Activated CD4-positive, alpha-beta memory T cell treated with anti-CD3 and anti-CD28 coated beads, Interleukin-2, amount 10 ng/mL, durations not matched to agents 7 days and 5 days (primary cell): ENCODE measurements at regions not wholly inside any gene's neighbourhood (a gene's known extent, or its start where the extent isn't known, plus 50 kb on each side); places are given as distances from the start of the nearest gene placed in this dataset.

ENCODE experiments used
- CTCF ChIA-PET: fragments of 350-600 bp; sonication (Branson Sonifier 250); formaldehyde crosslinking; loops from one replicate; lab custom pipeline; 2021; ENCODE audit warnings: antibody characterized with exemption, inconsistent platforms; lab: Charles Lee
- POLR2A ChIA-PET: fragments of 350-600 bp; sonication (Branson Sonifier 250); formaldehyde crosslinking; loops from one replicate; lab custom pipeline; 2021; ENCODE audit warnings: antibody characterized with exemption; lab: Charles Lee
- DNase-seq: peaks from one replicate; pipeline ENCODE4 v3.0.0-alpha.2; 2020
- H3K27ac Mint-ChIP-seq: one replicate; pipeline ENCODE4 v1.8.0; 2021; ENCODE audit warnings: mild to moderate bottlenecking, mixed read lengths
- H3K27me3 Mint-ChIP-seq: one replicate; pipeline ENCODE4 v1.8.0; 2021; ENCODE audit warnings: mixed read lengths
- H3K36me3 Mint-ChIP-seq: one replicate; pipeline ENCODE4 v1.8.0; 2021; ENCODE audit warnings: low read depth, mixed read lengths
- H3K4me1 Mint-ChIP-seq: one replicate; pipeline ENCODE4 v1.8.0; 2021; ENCODE audit warnings: mixed read lengths
- H3K4me3 Mint-ChIP-seq: one replicate; pipeline ENCODE4 v1.8.0; 2021; ENCODE audit warnings: mild to moderate bottlenecking, mixed read lengths
- H3K9me3 Mint-ChIP-seq: one replicate; pipeline ENCODE4 v1.8.0; 2021; ENCODE audit warnings: mixed read lengths

DNA sequence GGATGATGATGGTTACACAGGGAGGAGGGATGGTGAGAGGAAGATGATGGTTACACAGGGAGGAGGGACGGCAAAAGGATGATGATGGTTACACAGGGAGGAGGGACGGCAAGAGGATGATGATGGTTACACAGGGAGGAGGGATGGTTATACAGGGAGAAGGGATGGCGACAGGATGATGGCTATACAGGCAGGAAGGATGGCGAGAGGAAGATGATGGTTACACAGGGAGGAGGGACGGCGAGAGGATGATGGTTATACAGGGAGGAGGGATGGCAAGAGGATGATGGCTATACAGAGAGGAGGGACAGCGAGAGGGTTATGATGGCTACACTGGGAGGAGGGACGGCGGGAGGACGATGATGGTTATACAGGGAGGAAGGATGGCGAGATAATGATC is 64.1 kb upstream of the FCN1 start:
- Mint-ChIP-seq H3K27me3 (no peaks in the 10 kb centered on the region), H3K4me1 (no peaks in the 10 kb centered on the region)
- CTCF ChIA-PET, result no interaction called here

DNA sequence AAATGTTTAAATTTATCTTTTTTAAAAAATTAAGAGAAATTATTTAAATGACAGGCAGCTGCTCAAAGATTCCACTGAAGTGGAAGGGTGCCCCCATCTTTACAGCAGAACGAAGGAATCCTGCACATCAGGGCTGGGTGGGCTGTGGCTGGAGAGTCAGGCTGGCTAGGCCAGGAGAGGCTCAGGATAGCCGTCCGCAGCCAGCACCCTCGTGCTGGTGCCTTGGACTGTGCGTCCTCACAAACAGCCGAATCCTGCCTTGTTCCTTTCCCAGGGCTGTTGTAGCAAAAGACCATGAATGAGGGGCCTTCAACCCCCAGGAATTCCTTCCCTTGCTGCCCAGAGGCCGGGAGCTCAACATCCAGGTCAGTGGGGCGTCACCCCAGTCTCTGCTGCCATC is 64.6 kb upstream of the FCN1 start:
- ChIA-PET CTCF (no interaction called here), POLR2A (no interaction called here)
- H3K27me3 Mint-ChIP-seq, result no peaks in the 10 kb centered on the region
- no peak overlapping the region for H3K4me3 Mint-ChIP-seq
- no peak for DNase-seq
- no peaks in the 10 kb centered on the region for H3K36me3 Mint-ChIP-seq
- H3K9me3 Mint-ChIP-seq, result peaks cover 7% of the 10 kb centered on the region
- H3K4me1 Mint-ChIP-seq, result no peaks in the 10 kb centered on the region
- no peak overlapping the region for H3K27ac Mint-ChIP-seq

More for the DNA sequence above, 64.1 kb upstream of the FCN1 start:
- POLR2A ChIA-PET, result no interaction called here
- H3K27ac Mint-ChIP-seq, result no peak overlapping the region
- no peak for DNase-seq
- no peaks in the 10 kb centered on the region for H3K36me3 Mint-ChIP-seq
- no peak overlapping the region for H3K4me3 Mint-ChIP-seq
- H3K9me3 Mint-ChIP-seq, result peaks cover 2% of the 10 kb centered on the region

DNA sequence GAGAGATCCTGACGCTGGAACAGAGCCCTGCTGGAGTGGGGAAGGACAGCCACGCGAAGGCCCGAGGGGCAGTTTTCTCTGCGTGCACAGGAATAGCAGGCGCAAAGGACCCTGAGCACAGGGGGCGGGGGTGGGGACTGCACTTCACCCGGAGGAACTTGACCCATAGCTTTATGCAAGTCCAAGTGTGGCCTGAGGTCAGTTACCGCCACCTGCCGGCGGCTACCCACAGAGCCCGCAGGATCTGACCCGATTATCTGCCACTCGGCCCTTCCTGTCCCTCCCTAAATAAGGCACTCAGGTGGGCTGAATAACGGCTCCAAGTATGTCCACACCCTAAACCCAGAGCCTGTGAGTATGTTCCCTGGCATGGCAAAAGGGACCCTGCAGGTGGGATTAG is 65.4 kb upstream of the FCN1 start:
- H3K4me3 Mint-ChIP-seq, result no peak overlapping the region
- H3K4me1 Mint-ChIP-seq, result no peaks in the 10 kb centered on the region
- ChIA-PET POLR2A (no interaction called here), CTCF (no interaction called here)
- no peaks in the 10 kb centered on the region for H3K27me3 Mint-ChIP-seq
- H3K9me3 Mint-ChIP-seq, result peaks cover 8% of the 10 kb centered on the region
- no peak for DNase-seq
- H3K36me3 Mint-ChIP-seq, result no peaks in the 10 kb centered on the region
- H3K27ac Mint-ChIP-seq, result no peak overlapping the region

DNA sequence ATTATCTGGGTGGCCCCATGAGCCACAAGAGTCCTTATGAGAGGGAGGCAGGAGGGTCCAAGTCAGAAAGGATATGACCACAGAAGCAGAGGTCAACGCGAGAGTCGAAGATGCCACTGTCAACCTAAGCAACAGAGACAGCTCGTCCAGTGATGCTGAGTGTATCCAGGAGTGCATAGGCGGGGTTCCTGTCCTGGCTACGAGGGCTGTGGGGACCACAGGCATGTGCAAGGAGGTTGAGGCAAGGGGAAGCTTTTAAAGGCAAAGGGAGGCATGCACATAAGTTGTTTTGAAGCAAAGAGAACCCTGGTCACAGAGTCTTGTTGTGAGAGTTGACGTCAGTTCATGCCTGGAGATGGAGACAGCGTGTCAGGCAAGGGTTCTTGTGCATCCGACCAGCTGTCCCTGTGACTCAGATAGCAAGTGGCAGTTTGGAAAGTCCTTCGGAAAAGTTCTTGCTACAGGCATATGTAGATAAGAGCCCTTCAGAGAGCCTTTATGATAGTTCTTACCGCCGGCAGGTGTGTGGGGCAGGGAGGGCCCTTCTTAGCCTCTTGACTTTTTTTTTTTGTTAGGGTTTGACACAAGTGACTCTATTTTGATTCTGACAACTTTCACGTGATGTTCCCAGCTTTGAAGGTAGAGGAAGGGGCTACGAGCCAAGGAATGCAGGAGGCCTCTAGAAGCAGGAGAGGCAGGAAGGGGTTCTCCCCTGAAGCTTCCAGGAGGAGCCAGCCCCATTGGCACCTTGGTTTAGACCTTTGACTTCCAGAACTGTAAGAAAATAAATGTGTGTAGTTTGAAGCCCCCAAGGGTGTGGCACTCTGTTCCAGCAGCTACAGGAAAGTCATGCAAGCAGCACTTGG is 66.0 kb upstream of the FCN1 start:
- H3K4me3 Mint-ChIP-seq, result no peak overlapping the region
- H3K4me1 Mint-ChIP-seq, result no peaks in the 10 kb centered on the region
- H3K9me3 Mint-ChIP-seq, result peaks cover 9% of the 10 kb centered on the region
- CTCF ChIA-PET, result no interaction called here
- POLR2A ChIA-PET, result no interaction called here
- no peaks in the 10 kb centered on the region for H3K36me3 Mint-ChIP-seq
- H3K27ac Mint-ChIP-seq, result no peak overlapping the region
- no peaks in the 10 kb centered on the region for H3K27me3 Mint-ChIP-seq
- no peak for DNase-seq

DNA sequence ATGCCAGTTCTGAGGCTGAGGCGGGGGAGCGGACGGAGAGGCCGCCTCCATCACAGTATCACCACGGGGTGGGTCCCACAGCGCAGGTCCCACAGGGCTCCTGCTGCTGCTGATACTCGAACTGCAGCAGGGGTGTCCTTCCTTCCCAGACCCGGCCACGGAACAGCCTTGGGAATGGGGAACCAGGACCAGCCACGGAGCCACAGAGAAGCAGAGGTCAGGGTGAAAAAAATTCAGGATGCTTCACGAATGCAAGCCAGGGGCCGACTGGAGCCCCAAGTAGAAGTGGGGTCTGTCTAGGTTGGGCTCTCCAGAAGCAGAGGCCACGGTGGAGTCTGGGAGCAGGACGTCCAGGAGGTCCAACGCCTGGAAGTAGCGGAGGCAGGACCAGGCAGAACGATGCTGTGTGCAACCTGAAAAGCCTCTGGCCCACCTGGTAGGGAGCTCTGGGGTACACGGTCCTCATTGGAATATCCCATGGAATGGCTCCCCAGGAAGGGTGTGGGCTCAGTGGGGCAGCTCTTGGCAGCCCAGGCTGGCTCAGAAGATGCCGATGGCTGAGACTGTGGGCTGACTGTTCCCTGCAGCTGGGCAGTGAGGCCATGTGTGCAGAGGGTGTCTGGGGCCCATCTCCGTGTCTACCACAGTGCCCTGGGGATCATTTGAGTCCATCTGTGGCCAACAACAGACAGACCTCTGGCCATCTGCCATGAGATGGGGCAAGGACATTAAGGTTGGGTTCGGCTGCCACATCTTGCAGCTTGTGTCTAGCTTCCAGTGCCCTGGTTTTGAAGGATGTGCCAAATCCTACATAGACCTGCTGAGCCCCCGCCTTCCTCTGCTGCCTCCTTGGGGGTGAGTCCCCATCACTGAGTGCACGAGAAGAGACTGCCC is 66.9 kb upstream of the FCN1 start:
- no peaks in the 10 kb centered on the region for H3K36me3 Mint-ChIP-seq
- no peak overlapping the region for H3K27ac Mint-ChIP-seq
- H3K4me1 Mint-ChIP-seq, result no peaks in the 10 kb centered on the region
- ChIA-PET CTCF (no interaction called here), POLR2A (no interaction called here)
- no peak overlapping the region for H3K4me3 Mint-ChIP-seq
- H3K9me3 Mint-ChIP-seq, result peaks cover 9% of the 10 kb centered on the region
- no peaks in the 10 kb centered on the region for H3K27me3 Mint-ChIP-seq
- DNase-seq, result no peak

DNA sequence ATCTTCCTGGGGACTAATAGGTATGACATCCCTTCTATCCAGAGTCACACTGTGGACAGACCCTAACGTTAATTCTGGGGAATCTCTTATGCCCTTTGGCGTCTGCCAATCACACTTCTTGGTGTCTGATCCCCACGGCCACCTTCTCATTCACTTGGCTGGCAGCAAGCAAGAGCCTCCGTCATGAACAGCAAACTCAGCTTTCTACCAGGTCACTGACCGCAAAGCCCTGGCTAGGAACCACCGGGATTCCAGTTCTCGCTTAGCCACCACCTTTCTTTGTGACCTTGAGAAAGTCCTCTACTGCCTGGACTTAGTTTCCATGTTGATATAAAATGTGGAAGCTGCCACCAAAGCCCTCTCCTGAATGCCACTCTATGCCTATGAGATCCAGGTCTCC is 67.7 kb upstream of the FCN1 start:
- POLR2A ChIA-PET, result no interaction called here

DNA sequence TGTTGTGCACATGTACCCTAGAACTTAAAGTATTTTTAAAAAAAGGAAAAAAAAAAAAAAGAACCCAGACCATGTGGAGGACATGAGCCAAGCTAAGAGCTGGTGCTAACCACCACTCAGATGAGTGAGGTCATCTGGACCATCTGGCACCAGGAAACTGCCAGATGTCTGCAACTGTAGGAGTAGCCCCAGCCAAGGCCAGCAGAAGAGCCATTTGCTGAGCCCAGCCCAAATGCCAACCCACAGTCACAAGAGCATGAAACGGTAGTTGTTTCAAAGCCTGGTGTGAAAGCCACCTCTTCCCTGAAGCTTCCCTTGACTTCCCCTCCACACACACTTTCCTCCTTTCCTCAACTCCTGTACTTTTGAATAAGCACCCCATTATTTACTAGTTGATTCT is 69.2 kb upstream of the FCN1 start:
- H3K36me3 Mint-ChIP-seq, result no peaks in the 10 kb centered on the region
- no peak overlapping the region for H3K4me3 Mint-ChIP-seq
- ChIA-PET CTCF (no interaction called here), POLR2A (no interaction called here)
- DNase-seq, result no peak
- H3K4me1 Mint-ChIP-seq, result no peaks in the 10 kb centered on the region
- H3K9me3 Mint-ChIP-seq, result peaks cover 9% of the 10 kb centered on the region
- H3K27me3 Mint-ChIP-seq, result no peaks in the 10 kb centered on the region
- no peak overlapping the region for H3K27ac Mint-ChIP-seq

More for the DNA sequence above, 67.7 kb upstream of the FCN1 start:
- DNase-seq, result no peak
- Mint-ChIP-seq H3K9me3 (peaks cover 9% of the 10 kb centered on the region), H3K36me3 (no peaks in the 10 kb centered on the region), H3K27ac (no peak overlapping the region), H3K4me3 (no peak overlapping the region), H3K4me1 (no peaks in the 10 kb centered on the region), H3K27me3 (no peaks in the 10 kb centered on the region)
- CTCF ChIA-PET, result no interaction called here

DNA sequence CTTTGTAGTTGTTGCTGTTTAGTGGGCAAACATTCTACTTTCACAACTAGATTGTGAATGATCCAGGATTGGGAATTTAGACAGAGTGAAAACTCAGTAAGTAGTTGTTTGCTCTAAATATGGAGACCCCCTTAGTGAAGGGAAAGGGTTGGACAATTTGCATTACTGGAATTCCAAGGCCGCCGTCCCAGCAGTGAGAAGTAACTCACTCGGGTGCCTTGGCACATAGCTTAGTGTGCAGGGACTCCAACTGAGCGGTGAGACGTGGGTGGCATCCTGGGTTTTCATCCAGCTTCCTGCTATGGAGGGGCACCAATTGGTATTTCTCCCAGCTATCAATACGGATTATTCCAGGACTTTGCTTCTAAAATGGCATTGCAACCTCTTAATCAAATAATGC is 69.7 kb upstream of the FCN1 start:
- H3K9me3 Mint-ChIP-seq, result peaks cover 9% of the 10 kb centered on the region
- H3K27me3 Mint-ChIP-seq, result no peaks in the 10 kb centered on the region
- no peak overlapping the region for H3K27ac Mint-ChIP-seq
- CTCF ChIA-PET, result no interaction called here
- H3K4me1 Mint-ChIP-seq, result no peaks in the 10 kb centered on the region
- DNase-seq, result no peak
- H3K36me3 Mint-ChIP-seq, result no peaks in the 10 kb centered on the region
- POLR2A ChIA-PET, result no interaction called here
- H3K4me3 Mint-ChIP-seq, result no peak overlapping the region

DNA sequence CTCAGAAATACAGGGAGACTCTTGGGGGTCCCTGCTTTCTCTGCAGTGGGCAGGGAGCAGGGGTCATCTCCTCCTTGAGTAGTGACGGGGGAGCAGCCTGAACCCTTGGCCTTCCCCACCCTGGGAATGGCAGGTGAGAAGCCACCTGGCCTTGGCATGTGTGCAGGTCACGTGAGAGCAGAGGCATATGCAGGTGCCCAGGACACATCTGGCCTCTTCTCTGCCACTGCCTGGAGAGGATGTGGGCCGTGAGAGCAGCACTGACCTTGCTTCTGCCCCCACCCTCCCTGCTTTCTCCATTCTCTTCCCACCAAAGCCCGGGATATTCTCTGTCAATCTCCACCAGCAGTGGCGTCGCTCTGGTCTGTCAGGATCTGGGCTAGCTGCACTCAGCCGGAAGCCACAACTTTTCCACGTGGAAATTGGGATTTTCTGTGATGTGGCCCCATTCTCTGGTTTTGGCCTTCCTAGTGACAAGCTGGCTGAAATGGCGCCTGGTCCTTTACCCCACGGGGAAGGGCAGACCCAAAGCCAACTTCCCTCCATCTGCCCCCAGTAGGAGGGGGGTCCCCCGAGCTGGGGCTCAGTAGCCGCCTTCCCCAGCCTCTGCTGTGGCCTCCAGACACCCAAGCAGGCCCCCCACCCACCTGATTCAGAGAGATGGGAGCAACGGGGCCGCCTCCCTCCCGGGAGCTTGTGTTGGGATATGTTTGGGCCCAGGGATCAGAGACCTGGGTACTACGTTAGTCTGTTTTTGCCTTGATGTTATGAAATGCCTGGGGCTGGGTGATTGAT is 70.4 kb upstream of the FCN1 start:
- Mint-ChIP-seq H3K4me3 (no peak overlapping the region), H3K27me3 (no peaks in the 10 kb centered on the region), H3K27ac (no peak overlapping the region), H3K9me3 (peaks cover 9% of the 10 kb centered on the region), H3K4me1 (no peaks in the 10 kb centered on the region), H3K36me3 (no peaks in the 10 kb centered on the region)
- ChIA-PET POLR2A (no interaction called here), CTCF (no interaction called here)
- DNase-seq, result no peak

DNA sequence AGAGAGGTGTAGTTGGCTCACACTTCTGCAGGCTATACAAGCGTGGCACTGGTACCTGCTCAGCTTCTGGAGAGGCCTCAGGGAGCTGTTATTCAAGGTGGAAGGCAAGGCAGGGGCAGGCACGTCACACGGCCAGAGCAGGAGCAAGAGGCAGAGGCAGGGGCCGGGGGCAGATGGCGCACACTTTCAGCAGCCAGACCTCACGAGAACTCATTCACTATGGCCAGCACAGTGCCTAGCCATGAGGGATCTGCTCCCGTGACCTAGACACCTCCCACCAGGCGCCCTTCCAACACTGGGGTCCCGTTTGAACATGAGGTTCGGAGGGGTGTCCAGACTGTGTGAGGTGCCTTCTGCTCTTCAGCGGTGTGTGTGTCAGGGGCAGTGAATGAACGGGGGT is 71.0 kb upstream of the FCN1 start:
- Mint-ChIP-seq H3K36me3 (no peaks in the 10 kb centered on the region), H3K27ac (no peak overlapping the region), H3K9me3 (peaks cover 9% of the 10 kb centered on the region), H3K27me3 (no peaks in the 10 kb centered on the region), H3K4me3 (no peak overlapping the region), H3K4me1 (no peaks in the 10 kb centered on the region)
- CTCF ChIA-PET, result no interaction called here
- DNase-seq, result no peak
- POLR2A ChIA-PET, result no interaction called here

DNA sequence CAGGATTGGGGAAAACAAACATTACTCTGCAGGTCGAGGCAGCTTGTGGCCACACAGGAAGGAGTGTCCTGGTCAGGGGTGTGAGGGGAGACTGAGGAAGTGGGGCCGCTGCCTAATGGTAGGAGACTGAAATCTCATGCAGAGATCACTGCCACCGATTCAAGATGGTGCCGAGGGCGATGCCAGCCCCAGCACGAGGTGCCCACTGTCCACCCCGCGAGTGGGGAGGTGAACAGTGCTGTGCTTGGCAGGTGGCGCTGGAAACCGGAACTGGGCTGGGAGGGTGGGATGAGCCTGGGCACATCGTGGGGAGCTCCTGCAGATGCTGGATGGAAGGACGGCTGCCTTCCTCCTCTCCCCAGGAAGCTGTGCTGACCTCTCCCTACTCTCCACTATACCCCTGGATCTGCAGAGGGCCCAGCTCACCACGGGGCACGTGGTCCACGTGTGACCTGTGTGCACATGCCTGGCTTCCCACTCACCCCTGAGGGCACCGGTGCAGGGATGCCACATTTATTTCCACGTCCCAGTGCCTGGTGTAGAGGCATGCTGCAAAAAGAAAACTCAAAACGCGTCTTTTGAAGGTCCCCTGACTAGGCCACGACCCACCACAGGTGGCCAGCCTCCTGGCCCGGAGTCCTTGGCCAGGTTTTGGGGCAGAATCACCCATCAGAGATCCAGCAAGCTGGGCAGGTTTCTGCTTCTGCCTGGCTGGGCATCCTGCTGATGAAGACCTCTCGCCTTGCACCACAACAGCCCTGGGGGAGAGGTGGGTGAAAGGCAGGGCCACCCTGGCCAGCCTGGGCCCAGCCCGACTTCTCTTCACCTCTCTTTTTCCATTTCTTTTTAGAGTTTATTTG is 71.7 kb upstream of the FCN1 start:
- Mint-ChIP-seq H3K4me3 (no peak overlapping the region), H3K36me3 (no peaks in the 10 kb centered on the region), H3K9me3 (peaks cover 9% of the 10 kb centered on the region), H3K27me3 (no peaks in the 10 kb centered on the region), H3K27ac (no peak overlapping the region), H3K4me1 (no peaks in the 10 kb centered on the region)
- ChIA-PET POLR2A (no interaction called here), CTCF (no interaction called here)
- DNase-seq, result no peak
